H1 (cell line): ENCODE measurements at regions not wholly inside any gene's neighbourhood (a gene's known extent, or its start where the extent isn't known, plus 50 kb on each side); places are given as distances from the start of the nearest gene placed in this dataset.

Source experiments
- ATF2 ChIP-seq: IDR thresholded peaks from 2 replicates; pipeline ENCODE4 v1.6.1; 2012; ENCODE audit warnings: low read length, inconsistent platforms
- CBX5 ChIP-seq: fragments of 300-800, 300-1000 bp; sonication (generic); IDR thresholded peaks from 2 replicates; pipeline ENCODE4 v1.7.1; 2016; ENCODE audit warnings: antibody characterized with exemption, low read length, low read depth
- CHD1 ChIP-seq: IDR thresholded peaks from 2 replicates; pipeline ENCODE4 v1.6.1; 2012; ENCODE audit warnings: low read depth, low read length, improper control_type of control experiment
- CHD7 ChIP-seq: fragments of 300-600 bp; sonication (generic); IDR thresholded peaks from 2 replicates; pipeline ENCODE4 v1.7.1; 2012; ENCODE audit warnings: low read length, moderate library complexity, mild to moderate bottlenecking, inconsistent platforms; ENCODE audit not compliant: insufficient replicate concordance
- GTF2F1 ChIP-seq: IDR thresholded peaks from 2 replicates; pipeline ENCODE4 v1.6.1; 2012; ENCODE audit warnings: low read depth, low read length, improper control_type of control experiment, borderline replicate concordance
- NRF1 ChIP-seq: IDR thresholded peaks from 2 replicates; pipeline ENCODE4 v1.6.1; 2011; ENCODE audit warnings: mild to moderate bottlenecking, low read depth, low read length, improper control_type of control experiment
- SP4 ChIP-seq: IDR thresholded peaks from 2 replicates; pipeline ENCODE4 v1.6.1; 2012; ENCODE audit warnings: low read length, inconsistent platforms
- USF2 ChIP-seq: IDR thresholded peaks from 2 replicates; pipeline ENCODE4 v1.6.1; 2011; ENCODE audit warnings: low read length, improper control_type of control experiment

DNA sequence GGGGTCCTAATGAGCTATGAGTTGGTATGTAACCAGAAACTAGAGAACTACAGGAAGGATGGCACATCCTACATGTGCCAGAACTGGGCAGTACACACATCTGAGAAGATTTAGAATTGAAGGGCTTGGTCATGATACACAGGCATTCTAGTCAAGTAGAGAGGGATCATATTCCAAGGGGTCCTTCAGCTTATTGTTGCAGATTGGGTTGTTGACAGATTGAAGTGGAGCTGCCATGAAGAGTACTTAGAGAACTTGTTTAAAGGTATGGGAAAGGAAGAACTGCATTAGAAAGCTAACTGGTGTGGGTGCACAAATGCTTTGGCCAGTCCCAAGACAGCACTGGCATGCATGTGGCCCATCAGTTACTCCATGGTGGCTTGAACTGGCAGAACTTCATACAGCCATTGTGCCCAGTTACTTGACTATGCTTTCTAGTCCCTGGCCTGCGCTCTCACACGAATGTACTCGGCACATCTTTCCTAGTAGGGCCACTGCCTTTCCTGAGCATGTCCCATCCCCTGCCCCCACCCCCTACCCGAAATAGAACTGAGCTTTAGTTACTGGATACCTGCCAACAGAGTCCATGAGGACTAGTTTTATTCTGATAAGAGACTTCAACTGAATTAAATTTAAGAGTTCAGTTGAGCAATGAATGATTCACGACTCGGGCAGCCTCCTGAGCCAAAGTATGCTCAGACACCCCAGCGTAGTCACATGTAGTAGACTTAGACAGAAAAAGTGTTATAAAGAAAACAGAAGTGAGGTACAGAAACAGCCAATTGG lies 64.0 kb downstream of the CCNG2 start (continued):
- TF ChIP-seq CHD7, result no peak
- no peak for TF ChIP-seq CBX5
- TF ChIP-seq SP4, result no peak
- no peak for TF ChIP-seq NRF1
- TF ChIP-seq USF2, result no peak
- TF ChIP-seq ATF2, result no peak
- TF ChIP-seq CHD1, result no peak
- TF ChIP-seq GTF2F1, result no peak
